GM06990 (cell line): ENCODE measurements at regions not wholly inside any gene's neighbourhood (a gene's known extent, or its start where the extent isn't known, plus 50 kb on each side); places are given as distances from the start of the nearest gene placed in this dataset.

Source experiments
- DNase-seq: peaks from one replicate; pipeline ENCODE4 v3.0.0-alpha.2; 2011; ENCODE audit not compliant: insufficient read length; ENCODE audit errors: extremely low read depth
- H3K27me3 ChIP-seq: replicated peaks from 2 replicates; pipeline ENCODE4 v1.6.0; 2011; ENCODE audit warnings: low read length; ENCODE audit not compliant: control insufficient read depth, insufficient read depth
- H3K36me3 ChIP-seq: 2 replicates; pipeline ENCODE4 v1.5.1; 2011; ENCODE audit warnings: low read length; ENCODE audit not compliant: control insufficient read depth, insufficient read depth
- H3K4me3 ChIP-seq: replicated peaks from 2 replicates; pipeline ENCODE4 v1.5.1; 2011; ENCODE audit warnings: low read depth, mild to moderate bottlenecking, control low read depth, low read length
- CTCF ChIP-seq: IDR thresholded peaks from 2 replicates; pipeline ENCODE4 v1.5.1; 2011; ENCODE audit warnings: low read length, control low read depth, mild to moderate bottlenecking, inconsistent platforms; ENCODE audit not compliant: insufficient read depth, poor library complexity, severe bottlenecking

GRCh38 chr1:194164755-194165154 is 978.3 kb upstream of the B3GALT2 start:
- no peak for TF ChIP-seq CTCF
- no peak for DNase-seq
- Histone ChIP-seq H3K27me3 (no peaks in the 10 kb centered on the region), H3K36me3 (no peaks in the 10 kb centered on the region), H3K4me3 (no peak overlapping the region)

- H3K36me3 ChIP-seq = no peaks in the 10 kb centered on the region
- DNase-seq = no peak
- TF ChIP-seq CTCF = no peak
- H3K4me3 ChIP-seq = no peak overlapping the region
- H3K27me3 ChIP-seq = no peaks in the 10 kb centered on the region
Observed at GRCh38 chr1:194161591-194161990, 975.2 kb upstream of the B3GALT2 start.

- DNase-seq = no peak
- Histone ChIP-seq H3K4me3 (no peak overlapping the region), H3K27me3 (no peaks in the 10 kb centered on the region), H3K36me3 (no peaks in the 10 kb centered on the region)
- no peak for TF ChIP-seq CTCF
Observed at GRCh38 chr1:194159941-194160340, 973.5 kb upstream of the B3GALT2 start.

- TF ChIP-seq CTCF = no peak
- H3K36me3 ChIP-seq = no peaks in the 10 kb centered on the region
- no peaks in the 10 kb centered on the region for H3K27me3 ChIP-seq
- H3K4me3 ChIP-seq = no peak overlapping the region
- DNase-seq = no peak
Observed at GRCh38 chr1:194155962-194156361, 969.5 kb upstream of the B3GALT2 start.

GRCh38 chr1:194151056-194151455 is 964.6 kb upstream of the B3GALT2 start:
- Histone ChIP-seq H3K4me3 (peak overlapping the region; percentile 35), H3K36me3 (no peaks in the 10 kb centered on the region), H3K27me3 (no peaks in the 10 kb centered on the region)
- no peak for TF ChIP-seq CTCF
- no peak for DNase-seq

GRCh38 chr1:194150242-194150641 is 963.8 kb upstream of the B3GALT2 start:
- H3K36me3 ChIP-seq = no peaks in the 10 kb centered on the region
- no peak overlapping the region for H3K4me3 ChIP-seq
- H3K27me3 ChIP-seq = no peaks in the 10 kb centered on the region
- TF ChIP-seq CTCF = no peak
- no peak for DNase-seq
